Activated CD8-positive, alpha-beta memory T cell treated with anti-CD3 and anti-CD28 coated beads for 1 hour (primary cell): ENCODE measurements at regions not wholly inside any gene's neighbourhood (a gene's known extent, or its start where the extent isn't known, plus 50 kb on each side); places are given as distances from the start of the nearest gene placed in this dataset.
"Not testable (repeated sequence)": the region's sequence is repeated elsewhere in the genome, so short reads cannot be mapped to it uniquely, and the experiment has no call there.

Experiments
- DNase-seq, 2 donors: peaks; one replicate each; pipeline ENCODE4 v3.0.0-alpha.2; 2020; ENCODE audit warnings: low read depth in 1 of 2; ENCODE audit errors: extremely low read depth in 1 of 2

- no peak for DNase-seq
Observed at GRCh38 chr2:136715146-136715545, 50.2 kb upstream of the THSD7B start.

- no peak for DNase-seq
Observed at GRCh38 chr2:136714452-136714951, 50.8 kb upstream of the THSD7B start.

GRCh38 chr2:136713739-136714138, 51.6 kb upstream of the THSD7B start:
- no peak for DNase-seq

GRCh38 chr2:136705336-136705735, 60.0 kb upstream of the THSD7B start:
- DNase-seq: no peak

GRCh38 chr2:136703214-136703613, 62.1 kb upstream of the THSD7B start:
- DNase-seq: no peak

- no peak for DNase-seq
Observed at GRCh38 chr2:136696438-136696837, 68.9 kb upstream of the THSD7B start.

GRCh38 chr2:136693966-136694365, 71.4 kb upstream of the THSD7B start:
- no peak for DNase-seq

GRCh38 chr2:136680079-136680478, 85.3 kb upstream of the THSD7B start:
- not testable (repeated sequence) for DNase-seq

- no peak for DNase-seq
Observed at GRCh38 chr2:136665736-136666135, 99.6 kb upstream of the THSD7B start.

GRCh38 chr2:136664713-136665405, 100.5 kb upstream of the THSD7B start:
- DNase-seq: no peak

GRCh38 chr2:136658201-136658600, 107.1 kb upstream of the THSD7B start:
- no peak for DNase-seq

GRCh38 chr2:136653861-136654260, 111.5 kb upstream of the THSD7B start:
- no peak for DNase-seq

GRCh38 chr2:136651456-136652010, 113.8 kb upstream of the THSD7B start:
- no peak for DNase-seq

- DNase-seq: no peak
Observed at GRCh38 chr2:136647039-136647438, 118.3 kb upstream of the THSD7B start.

GRCh38 chr2:136645236-136645828, 120.0 kb upstream of the THSD7B start:
- no peak for DNase-seq

- DNase-seq: no peak
Observed at GRCh38 chr2:136639651-136640050, 125.7 kb upstream of the THSD7B start.

GRCh38 chr2:136638193-136638592, 127.2 kb upstream of the THSD7B start:
- no peak for DNase-seq

- no peak for DNase-seq
Observed at GRCh38 chr2:136637402-136637801, 127.9 kb upstream of the THSD7B start.

- no peak for DNase-seq
Observed at GRCh38 chr2:136628490-136628889, 136.9 kb upstream of the THSD7B start.

- no peak for DNase-seq
Observed at GRCh38 chr2:136613096-136613495, 152.2 kb upstream of the THSD7B start.

- no peak for DNase-seq
Observed at GRCh38 chr2:136612079-136612478, 153.3 kb upstream of the THSD7B start.

GRCh38 chr2:136611451-136611850, 153.9 kb upstream of the THSD7B start:
- no peak for DNase-seq
